Progenitor cell of endocrine pancreas (in vitro differentiated cells): ENCODE measurements at regions not wholly inside any gene's neighbourhood (a gene's known extent, or its start where the extent isn't known, plus 50 kb on each side); places are given as distances from the start of the nearest gene placed in this dataset.

Source experiments
- DNase-seq: peaks from one replicate; pipeline ENCODE4 v3.0.0; 2021; ENCODE audit warnings: low spot score; ENCODE audit not compliant: unreplicated experiment
- H3K27ac Mint-ChIP-seq: 2 replicates; pipeline ENCODE4 v1.8.0; 2021; ENCODE audit warnings: mild to moderate bottlenecking, moderate library complexity, mixed read lengths
- H3K27me3 Mint-ChIP-seq: 2 replicates; pipeline ENCODE4 v1.8.0; 2021; ENCODE audit warnings: mixed read lengths
- H3K36me3 Mint-ChIP-seq: 2 replicates; pipeline ENCODE4 v1.8.0; 2022; ENCODE audit warnings: mixed read lengths; ENCODE audit not compliant: insufficient read depth
- H3K4me1 Mint-ChIP-seq: 2 replicates; pipeline ENCODE4 v1.8.0; 2021; ENCODE audit warnings: low read depth, mixed read lengths
- H3K4me3 Mint-ChIP-seq: 2 replicates; pipeline ENCODE4 v1.8.0; 2021; ENCODE audit warnings: low read depth, mild to moderate bottlenecking, moderate library complexity, mixed read lengths
- H3K9me3 Mint-ChIP-seq: 2 replicates; pipeline ENCODE4 v1.8.0; 2021; ENCODE audit warnings: low read depth, mixed read lengths
- TF ChIP-seq, protein P1 (sequence below): fragments of 200-600 bp; sonication (generic); IDR thresholded peaks from one replicate; pipeline ENCODE4 v1.5.0; 2021; ENCODE audit warnings: antibody characterized with exemption, mild to moderate bottlenecking; ENCODE audit not compliant: unreplicated experiment

DNA sequence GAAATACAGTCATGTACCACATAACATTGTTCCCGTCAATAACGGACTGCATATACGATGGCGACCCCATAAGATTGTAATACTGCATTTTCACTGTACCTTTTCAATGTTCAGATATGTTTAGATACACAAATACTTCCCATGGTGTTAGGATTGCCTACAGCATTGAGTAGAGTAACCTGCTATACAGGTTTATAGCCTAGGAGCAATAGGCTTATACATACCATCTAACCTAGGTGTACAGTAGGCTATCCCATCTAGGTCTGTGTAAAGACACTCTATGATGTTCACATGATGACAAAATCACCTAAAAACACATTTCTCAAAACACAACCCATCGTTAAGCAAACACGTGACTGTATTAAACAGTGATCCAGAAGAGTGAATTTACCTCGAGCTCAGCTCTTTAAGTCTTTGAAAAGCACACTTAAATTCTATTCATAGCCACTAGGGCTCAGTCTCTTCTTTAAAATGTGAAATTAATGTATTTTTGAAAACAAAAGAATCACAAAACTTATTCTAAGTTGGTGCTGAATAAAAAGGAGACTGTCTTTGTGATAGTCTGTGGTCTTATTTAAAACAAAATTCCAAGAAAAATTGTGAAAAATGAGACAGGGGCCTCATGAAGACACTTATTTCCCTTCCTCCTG lies 239.1 kb upstream of the ARID2 start:
- DNase-seq: no peak
- peaks cover 13% of the 10 kb centered on the region for H3K9me3 Mint-ChIP-seq
- H3K4me1 Mint-ChIP-seq: peaks cover 8% of the 10 kb centered on the region
- H3K27me3 Mint-ChIP-seq: no peaks in the 10 kb centered on the region
- TF ChIP-seq, protein P1, sequence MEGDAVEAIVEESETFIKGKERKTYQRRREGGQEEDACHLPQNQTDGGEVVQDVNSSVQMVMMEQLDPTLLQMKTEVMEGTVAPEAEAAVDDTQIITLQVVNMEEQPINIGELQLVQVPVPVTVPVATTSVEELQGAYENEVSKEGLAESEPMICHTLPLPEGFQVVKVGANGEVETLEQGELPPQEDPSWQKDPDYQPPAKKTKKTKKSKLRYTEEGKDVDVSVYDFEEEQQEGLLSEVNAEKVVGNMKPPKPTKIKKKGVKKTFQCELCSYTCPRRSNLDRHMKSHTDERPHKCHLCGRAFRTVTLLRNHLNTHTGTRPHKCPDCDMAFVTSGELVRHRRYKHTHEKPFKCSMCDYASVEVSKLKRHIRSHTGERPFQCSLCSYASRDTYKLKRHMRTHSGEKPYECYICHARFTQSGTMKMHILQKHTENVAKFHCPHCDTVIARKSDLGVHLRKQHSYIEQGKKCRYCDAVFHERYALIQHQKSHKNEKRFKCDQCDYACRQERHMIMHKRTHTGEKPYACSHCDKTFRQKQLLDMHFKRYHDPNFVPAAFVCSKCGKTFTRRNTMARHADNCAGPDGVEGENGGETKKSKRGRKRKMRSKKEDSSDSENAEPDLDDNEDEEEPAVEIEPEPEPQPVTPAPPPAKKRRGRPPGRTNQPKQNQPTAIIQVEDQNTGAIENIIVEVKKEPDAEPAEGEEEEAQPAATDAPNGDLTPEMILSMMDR: no peak
- H3K36me3 Mint-ChIP-seq: peaks cover 1% of the 10 kb centered on the region
- H3K27ac Mint-ChIP-seq: no peak overlapping the region
- H3K4me3 Mint-ChIP-seq: no peak overlapping the region

- H3K27me3 Mint-ChIP-seq: no peaks in the 10 kb centered on the region
- TF ChIP-seq, protein P1: no peak
- H3K27ac Mint-ChIP-seq: no peak overlapping the region
- H3K9me3 Mint-ChIP-seq: peaks cover 18% of the 10 kb centered on the region
- no peak overlapping the region for H3K4me3 Mint-ChIP-seq
- peaks cover 1% of the 10 kb centered on the region for H3K36me3 Mint-ChIP-seq
- H3K4me1 Mint-ChIP-seq: peaks cover 3% of the 10 kb centered on the region
- no peak for DNase-seq
Observed at GRCh38 chr12:45494279-45494678, 235.2 kb upstream of the ARID2 start.

GRCh38 chr12:45498645-45499044 lies 230.9 kb upstream of the ARID2 start:
- peaks cover 9% of the 10 kb centered on the region for H3K9me3 Mint-ChIP-seq
- TF ChIP-seq, protein P1: no peak
- no peak for DNase-seq
- no peak overlapping the region for H3K4me3 Mint-ChIP-seq
- H3K4me1 Mint-ChIP-seq: peaks cover 3% of the 10 kb centered on the region
- no peak overlapping the region for H3K27ac Mint-ChIP-seq
- H3K27me3 Mint-ChIP-seq: peaks cover 2% of the 10 kb centered on the region
- H3K36me3 Mint-ChIP-seq: no peaks in the 10 kb centered on the region

DNA sequence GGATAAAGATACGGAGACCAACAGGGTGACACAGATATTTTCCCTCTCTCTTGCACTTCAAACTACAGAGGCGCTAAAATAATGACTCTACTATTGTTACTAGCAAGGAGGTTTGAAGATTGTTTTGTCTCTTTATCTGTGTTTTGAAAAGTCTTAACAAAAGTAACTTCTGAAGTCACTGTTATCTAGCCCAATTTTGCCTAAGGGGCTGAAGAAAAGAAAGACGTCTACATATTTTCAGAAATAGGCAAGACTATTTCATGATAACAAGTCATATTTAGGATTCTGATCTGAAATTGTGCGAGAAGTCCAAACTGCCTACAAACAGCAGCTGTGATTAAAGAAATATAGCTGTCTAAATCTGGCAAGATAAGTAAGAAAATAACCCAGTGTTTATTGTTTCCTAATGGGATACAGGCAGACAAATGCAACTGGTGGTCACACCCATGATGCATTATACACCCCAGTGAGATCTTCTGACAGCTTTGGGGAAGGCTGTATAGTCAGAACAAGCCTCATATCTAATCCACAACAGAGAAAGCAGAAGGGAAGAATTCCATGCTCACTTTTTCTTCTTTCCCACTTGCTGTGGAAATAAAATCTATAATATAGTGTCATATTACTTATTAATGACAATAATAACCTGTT lies 226.9 kb upstream of the ARID2 start:
- Mint-ChIP-seq H3K36me3 (no peaks in the 10 kb centered on the region), H3K27ac (no peak overlapping the region), H3K9me3 (no peaks in the 10 kb centered on the region), H3K4me1 (no peaks in the 10 kb centered on the region), H3K27me3 (peaks cover 2% of the 10 kb centered on the region), H3K4me3 (no peak overlapping the region)
- no peak for DNase-seq
- TF ChIP-seq, protein P1: no peak

DNA sequence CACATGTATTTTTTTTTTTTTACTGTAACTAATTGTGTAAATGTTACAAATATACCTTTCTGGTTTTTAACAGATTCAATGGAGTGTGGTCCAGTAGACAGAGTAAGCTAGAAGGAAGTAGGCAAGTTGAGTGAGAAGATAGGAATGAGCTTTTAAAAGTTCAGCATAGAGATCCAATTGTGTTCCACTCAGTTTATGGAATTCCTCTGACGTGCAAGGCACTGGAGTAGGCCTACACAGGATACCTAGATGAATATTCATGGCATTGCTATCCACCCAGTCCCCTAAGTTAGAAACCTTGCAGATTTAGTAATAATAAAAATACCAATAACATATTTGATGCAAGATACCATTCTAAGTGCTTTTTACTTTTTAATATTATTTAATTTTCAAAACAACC lies 225.6 kb upstream of the ARID2 start:
- H3K36me3 Mint-ChIP-seq: no peaks in the 10 kb centered on the region
- no peak overlapping the region for H3K27ac Mint-ChIP-seq
- peaks cover 4% of the 10 kb centered on the region for H3K9me3 Mint-ChIP-seq
- peaks cover 2% of the 10 kb centered on the region for H3K27me3 Mint-ChIP-seq
- DNase-seq: no peak
- no peaks in the 10 kb centered on the region for H3K4me1 Mint-ChIP-seq
- H3K4me3 Mint-ChIP-seq: no peak overlapping the region
- TF ChIP-seq, protein P1: no peak
